A549 (cell line): ENCODE measurements at regions not wholly inside any gene's neighbourhood (a gene's known extent, or its start where the extent isn't known, plus 50 kb on each side); places are given as distances from the start of the nearest gene placed in this dataset.

Source experiments
- ATAC-seq, 2 experiments: fragments of 200-7000 bp in 1 of 2; fragments of >200 bp in 1 of 2; cut with Nextera tagmentation in 1 of 2; cut with Tn5 transposase in 1 of 2; 3 replicates each; pipeline versions ENCODE4 v1.8.0 to v1.9.1; 2018 to 2020; ENCODE audit warnings: mild to moderate bottlenecking in 1 of 2, moderate library complexity in 1 of 2
- CTCF ChIA-PET: fragments of 300-600 bp; sonication (Branson Sonifier 250); formaldehyde crosslinking; extraction: SDS; loops from one replicate; lab custom pipeline; 2021; ENCODE audit warnings: antibody characterized with exemption, inconsistent platforms; lab: Yijun Ruan, JAX
- POLR2A ChIA-PET: fragments of 350-600 bp; formaldehyde crosslinking; extraction: SDS; loops from one replicate; lab custom pipeline; 2021; ENCODE audit warnings: antibody characterized with exemption, inconsistent platforms; lab: Yijun Ruan, JAX
- DNase-seq, 2 experiments: peaks; one replicate each; pipeline versions ENCODE4 v3.0.0 to v3.0.0-alpha.2; 2011 to 2016; ENCODE audit warnings: low read depth in 1 of 2, low spot score in 1 of 2
- FAIRE-seq: peaks from 2 replicates; lab custom pipeline; 2011; peaks lifted over from hg19 to GRCh38; lab: Jason Lieb, UNC
- H3K27ac ChIP-seq, 2 experiments: fragments of >200 bp; sonication (Bioruptor Twin); formaldehyde crosslinking; 3 replicates each; pipeline ENCODE4 v1.5.1; 2016 to 2017
- H3K4me1 ChIP-seq: fragments of >200 bp; sonication (Bioruptor Twin); formaldehyde crosslinking; 3 replicates; pipeline ENCODE4 v1.6.1; 2016
- H3K4me2 ChIP-seq: fragments of >200 bp; sonication (Bioruptor Twin); formaldehyde crosslinking; 3 replicates; pipeline ENCODE4 v1.6.1; 2016
- H3K4me3 ChIP-seq: fragments of >200 bp; sonication (Bioruptor Twin); formaldehyde crosslinking; 3 replicates; pipeline ENCODE4 v1.5.1; 2016
- H3K9me3 ChIP-seq: fragments of >200 bp; sonication (Bioruptor Twin); formaldehyde crosslinking; 3 replicates; pipeline ENCODE4 v1.6.1; 2016
- CBX8 ChIP-seq: fragments of 200-600 bp; sonication (generic); IDR thresholded peaks from 2 replicates; pipeline ENCODE4 v1.6.1; 2016
- CEBPB ChIP-seq, 2 experiments: fragments of >200 bp in 1 of 2; sonication (Bioruptor Twin) in 1 of 2; formaldehyde crosslinking in 1 of 2; IDR thresholded peaks; 2 replicates each; pipeline ENCODE4 v1.6.1; 2012 to 2016
- CHD4 ChIP-seq: fragments of 200-600 bp; sonication (generic); IDR thresholded peaks from 2 replicates; pipeline ENCODE4 v1.6.1; 2016; ENCODE audit warnings: antibody characterized with exemption, mild to moderate bottlenecking, borderline replicate concordance
- ELK1 ChIP-seq: fragments of 150-350 bp; IDR thresholded peaks from 2 replicates; pipeline ENCODE4 v1.6.1; 2014; ENCODE audit warnings: low read depth, mild to moderate bottlenecking, low read length
- ESRRA ChIP-seq: fragments of 150-350 bp; IDR thresholded peaks from 2 replicates; pipeline ENCODE4 v1.6.1; 2014; ENCODE audit warnings: mild to moderate bottlenecking, low read length, borderline replicate concordance
- GATA3 ChIP-seq: IDR thresholded peaks from 2 replicates; pipeline ENCODE4 v1.6.1; 2012; ENCODE audit warnings: borderline replicate concordance
- HDAC2 ChIP-seq: fragments of 200-600 bp; sonication (generic); IDR thresholded peaks from 2 replicates; pipeline ENCODE4 v1.6.1; 2016
- HES2 ChIP-seq: fragments of >200 bp; sonication (Bioruptor Twin); formaldehyde crosslinking; IDR thresholded peaks from 2 replicates; pipeline ENCODE4 v1.6.1; 2016
- HOXB13 ChIP-seq: fragments of 250-450 bp; sonication (Bioruptor Pico); IDR thresholded peaks from 2 replicates; pipeline ENCODE4 v1.5.0; 2020; ENCODE audit warnings: low read depth, mild to moderate bottlenecking, moderate library complexity
- HOXB5 ChIP-seq: fragments of 250-450 bp; sonication (Bioruptor Pico); IDR thresholded peaks from 2 replicates; pipeline ENCODE4 v1.5.0; 2020; ENCODE audit warnings: mild to moderate bottlenecking, moderate library complexity
- JUN ChIP-seq, 2 experiments: fragments of >200 bp; sonication (Bioruptor Twin); formaldehyde crosslinking; IDR thresholded peaks; 2 replicates in 1 of 2; 3 replicates in 1 of 2; pipeline ENCODE4 v1.6.1; 2016 to 2017
- JUNB ChIP-seq: fragments of >200 bp; sonication (Bioruptor Twin); formaldehyde crosslinking; IDR thresholded peaks from 2 replicates; pipeline ENCODE4 v1.6.1; 2016
- KDM1A ChIP-seq: fragments of 200-600 bp; sonication (generic); IDR thresholded peaks from 2 replicates; pipeline ENCODE4 v1.6.1; 2016; ENCODE audit warnings: low read depth, mild to moderate bottlenecking
- MAFK ChIP-seq: fragments of 450-650 bp; IDR thresholded peaks from 2 replicates; pipeline ENCODE4 v1.6.1; 2014; ENCODE audit not compliant: partially characterized antibody
- MAZ ChIP-seq: fragments of 150-350 bp; IDR thresholded peaks from 2 replicates; pipeline ENCODE4 v1.6.1; 2014; ENCODE audit warnings: antibody characterized with exemption, low read depth, low read length, borderline replicate concordance
- PHF8 ChIP-seq: fragments of 200-600 bp; sonication (generic); IDR thresholded peaks from 2 replicates; pipeline ENCODE4 v1.6.1; 2016; ENCODE audit warnings: low read depth, mild to moderate bottlenecking, antibody characterized with exemption, moderate library complexity, borderline replicate concordance
- POLR2A ChIP-seq: IDR thresholded peaks from 2 replicates; pipeline ENCODE4 v1.6.1; 2012; ENCODE audit warnings: mild to moderate bottlenecking, low read length
- REST ChIP-seq: fragments of 200-600 bp; sonication (generic); IDR thresholded peaks from 2 replicates; pipeline ENCODE4 v1.6.1; 2016; ENCODE audit warnings: antibody characterized with exemption, mild to moderate bottlenecking, moderate library complexity
- TP53 ChIP-seq: fragments of 250-450 bp; sonication (Bioruptor Pico); IDR thresholded peaks from 2 replicates; pipeline ENCODE4 v1.5.0; 2021; ENCODE audit warnings: mild to moderate bottlenecking, moderate library complexity
- ZC3H11A ChIP-seq: fragments of 450-650 bp; IDR thresholded peaks from 2 replicates; pipeline ENCODE4 v1.6.1; 2014; ENCODE audit warnings: antibody characterized with exemption, mild to moderate bottlenecking
- WGBS: methylation state at CpG from one replicate; pipeline ENCODE4 v1.1.6; 2017; ENCODE audit errors: missing lambda C conversion rate; 5-methylcytosine and 5-hydroxymethylcytosine counted together

DNA sequence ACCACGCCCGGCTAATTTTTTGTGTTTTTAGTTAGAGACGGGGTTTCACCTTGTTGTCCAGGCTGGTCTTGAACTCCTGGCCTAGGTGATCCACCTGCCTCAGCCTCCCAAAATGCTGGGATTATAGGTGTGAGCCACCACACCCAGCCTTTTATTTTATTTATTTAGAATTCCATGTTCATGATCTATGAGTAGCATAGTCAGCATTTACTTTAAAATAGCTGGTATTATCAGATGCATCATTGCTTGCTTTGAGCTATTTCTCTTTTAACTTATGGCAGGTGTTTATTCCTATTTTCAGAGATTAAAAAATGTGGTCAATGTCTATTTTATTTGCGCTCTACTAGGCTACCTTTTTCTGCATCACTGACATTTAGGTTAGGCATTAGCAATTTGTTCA, 152.0 kb downstream of the UTRN start (continued):
- TF ChIP-seq REST: no peak
- TF ChIP-seq JUN (IDR thresholded peaks at IDR 0.05): no peak
- TF ChIP-seq MAFK: no peak
- TF ChIP-seq HOXB5: no peak
- no peak for TF ChIP-seq MAZ
- TF ChIP-seq HES2: no peak
- TF ChIP-seq, all 56 proteins: peak for 0

- DNase-seq (no peak), ATAC-seq (no peak), FAIRE-seq (no peak)
- H3K27ac ChIP-seq: no peak overlapping the region
- ChIA-PET POLR2A (no interaction called here), CTCF (no interaction called here)
- H3K4me2 ChIP-seq: no peak overlapping the region
- TF ChIP-seq MAZ: no peak
- TF ChIP-seq GATA3: no peak
- TF ChIP-seq KDM1A: no peak
- no peak for TF ChIP-seq ESRRA
- no peak for TF ChIP-seq TP53 (CRISPR knock-in tag)
- no peak for TF ChIP-seq ZC3H11A
- TF ChIP-seq POLR2A: no peak
- TF ChIP-seq REST: no peak
- TF ChIP-seq JUNB: no peak
- no peak for TF ChIP-seq MAFK
- TF ChIP-seq PHF8: no peak
- TF ChIP-seq ELK1: no peak
- no peak for TF ChIP-seq CHD4
- TF ChIP-seq HOXB13 (CRISPR knock-in tag): no peak
- TF ChIP-seq CEBPB (IDR thresholded peaks at IDR 0.05): no peak
- TF ChIP-seq HDAC2: no peak
- no peak for TF ChIP-seq CBX8
- 85% methylated on average over 1 of the region's 1 CpG for WGBS
- peaks cover 5% of the 10 kb centered on the region; the same call in 1 of the 3 replicates for H3K9me3 ChIP-seq
- H3K4me1 ChIP-seq: peaks cover 15% of the 10 kb centered on the region; the same call in 2 of the 3 replicates
- no peak overlapping the region for H3K4me3 ChIP-seq
These were observed 153.0 kb downstream of the UTRN start for GRCh38 chr6:144438103-144438502.
